Ectodermal cell (in vitro differentiated cells): ENCODE measurements at regions not wholly inside any gene's neighbourhood (a gene's known extent, or its start where the extent isn't known, plus 50 kb on each side); places are given as distances from the start of the nearest gene placed in this dataset.

ENCODE experiments used
- H3K27ac ChIP-seq: 2 replicates; pipeline ENCODE4 v1.7.0; 2013; ENCODE audit warnings: mild to moderate bottlenecking, low read depth, low read length; ENCODE audit not compliant: insufficient read depth, poor library complexity, severe bottlenecking
- H3K27me3 ChIP-seq: 2 replicates; pipeline ENCODE4 v1.7.0; 2013; ENCODE audit warnings: mild to moderate bottlenecking, low read length; ENCODE audit not compliant: insufficient read depth, control insufficient read depth, poor library complexity, severe bottlenecking
- H3K36me3 ChIP-seq: one replicate; pipeline ENCODE4 v1.7.0; 2013; ENCODE audit warnings: low read length; ENCODE audit not compliant: control insufficient read depth, insufficient read depth
- H3K4me1 ChIP-seq: one replicate; pipeline ENCODE4 v1.7.0; 2013; ENCODE audit warnings: low read length; ENCODE audit not compliant: control insufficient read depth, insufficient read depth
- H3K4me3 ChIP-seq: 2 replicates; pipeline ENCODE4 v1.7.0; 2013; ENCODE audit warnings: low read depth, low read length, control low read depth; ENCODE audit not compliant: insufficient read depth
- H3K9me3 ChIP-seq: 2 replicates; pipeline ENCODE4 v1.7.0; 2013; ENCODE audit warnings: mild to moderate bottlenecking, low read length, moderate library complexity; ENCODE audit not compliant: control insufficient read depth
- WGBS, 2 experiments: methylation state at CpG; one replicate each; pipeline ENCODE4 v1.1.7; 2013; ENCODE audit warnings: missing lambda C conversion rate in 2 of 2; 5-methylcytosine and 5-hydroxymethylcytosine counted together

DNA sequence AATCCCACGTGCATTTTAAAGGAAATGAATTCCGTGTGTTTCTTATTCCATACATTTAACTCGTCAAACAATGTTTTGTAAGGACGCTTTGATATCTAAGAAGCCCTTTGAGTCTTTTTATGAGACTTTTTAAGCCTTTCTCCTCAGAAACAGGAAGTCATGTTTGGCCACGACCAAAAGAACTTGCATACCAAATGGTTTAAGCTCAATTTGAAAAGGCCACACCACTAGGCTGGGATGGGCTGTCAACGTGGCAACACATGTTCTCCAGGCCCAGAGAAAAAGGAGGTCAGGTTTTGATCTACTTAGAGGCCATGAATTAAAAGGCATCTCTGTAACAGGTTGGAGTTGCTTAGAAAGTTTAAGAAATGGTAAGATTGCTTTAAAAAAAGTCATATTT, 441.8 kb downstream of the CMPK2 start:
- H3K27me3 ChIP-seq = no peaks in the 10 kb centered on the region
- H3K4me3 ChIP-seq = no peak overlapping the region
- no peaks in the 10 kb centered on the region for H3K4me1 ChIP-seq
- 83% methylated on average over 6 of the region's 6 CpGs for WGBS, 2 experiments
- H3K36me3 ChIP-seq = no peaks in the 10 kb centered on the region
- no peaks in the 10 kb centered on the region for H3K9me3 ChIP-seq
- H3K27ac ChIP-seq = no peak overlapping the region

DNA sequence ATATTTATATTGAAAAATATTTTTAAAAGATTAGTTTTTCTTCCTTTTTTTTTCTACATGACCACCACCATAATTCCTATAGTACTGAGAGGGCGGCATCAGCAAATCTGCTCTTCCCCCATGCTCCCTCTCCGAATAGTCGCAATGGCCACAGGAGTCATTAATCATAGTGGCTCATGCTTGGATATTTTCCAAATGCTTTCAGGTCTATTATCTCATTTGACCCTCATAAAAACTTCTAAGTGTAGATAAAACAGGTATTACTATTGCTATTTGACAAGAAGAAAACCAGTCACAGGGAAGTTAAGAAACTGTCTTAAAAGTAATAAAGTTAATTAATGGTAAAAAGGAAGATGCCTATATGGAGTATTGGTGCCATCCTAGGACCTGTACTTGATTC, 440.7 kb downstream of the CMPK2 start:
- no peak overlapping the region for H3K27ac ChIP-seq
- no peaks in the 10 kb centered on the region for H3K4me1 ChIP-seq
- H3K27me3 ChIP-seq = no peaks in the 10 kb centered on the region
- H3K36me3 ChIP-seq = no peaks in the 10 kb centered on the region
- H3K9me3 ChIP-seq = no peaks in the 10 kb centered on the region
- WGBS, 2 experiments = 90 to 98% methylated on average over 3 of the region's 3 CpGs
- H3K4me3 ChIP-seq = no peak overlapping the region

DNA sequence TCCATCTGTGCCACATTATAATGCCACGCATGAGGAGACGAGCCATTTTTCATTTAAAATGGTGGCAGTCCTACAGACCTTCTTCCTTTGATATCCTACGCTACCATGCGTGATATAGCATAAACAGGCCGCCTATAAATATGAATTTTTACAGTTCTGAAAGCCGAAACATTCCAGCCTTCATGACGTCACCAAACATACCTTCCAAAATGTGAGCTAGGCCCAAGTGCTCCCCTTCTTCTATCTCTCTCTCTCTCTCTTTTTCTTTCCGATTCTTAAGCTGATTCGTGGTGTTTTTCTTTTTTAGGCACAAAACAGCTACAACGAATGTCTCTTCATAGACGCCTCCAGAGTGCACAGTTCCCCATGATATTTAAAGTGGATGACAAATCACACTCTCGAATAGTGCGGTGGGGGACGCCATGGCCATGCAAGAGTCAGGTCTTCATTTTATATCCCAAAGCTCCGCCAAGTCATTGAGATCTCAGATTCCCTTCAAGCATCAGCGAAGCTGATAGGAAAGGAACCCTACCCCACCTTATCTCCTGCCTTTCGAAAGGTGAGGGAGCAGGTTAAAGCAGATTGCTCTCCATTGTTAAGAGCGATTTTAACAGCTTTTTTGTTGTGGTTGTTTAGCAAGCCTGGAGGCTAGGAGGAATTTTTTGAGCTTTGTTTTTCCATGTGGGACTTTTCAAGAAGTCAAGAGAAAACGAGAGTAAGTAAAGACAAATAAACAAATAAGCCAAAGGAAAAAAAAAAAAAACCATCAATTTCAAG, 436.3 kb downstream of the CMPK2 start:
- H3K4me1 ChIP-seq = no peaks in the 10 kb centered on the region
- 89 to 92% methylated on average over 18 to 19 of the region's 19 CpGs for WGBS, 2 experiments

GRCh38 chr2:6434438-6434837, 431.3 kb downstream of the CMPK2 start:
- 95 to 96% methylated on average over 6 of the region's 6 CpGs for WGBS, 2 experiments
- no peaks in the 10 kb centered on the region for H3K9me3 ChIP-seq

More for the DNA sequence above, 436.3 kb downstream of the CMPK2 start:
- Histone ChIP-seq H3K27me3 (no peaks in the 10 kb centered on the region), H3K4me3 (no peak overlapping the region), H3K9me3 (no peaks in the 10 kb centered on the region), H3K27ac (no peak overlapping the region), H3K36me3 (no peaks in the 10 kb centered on the region)

DNA sequence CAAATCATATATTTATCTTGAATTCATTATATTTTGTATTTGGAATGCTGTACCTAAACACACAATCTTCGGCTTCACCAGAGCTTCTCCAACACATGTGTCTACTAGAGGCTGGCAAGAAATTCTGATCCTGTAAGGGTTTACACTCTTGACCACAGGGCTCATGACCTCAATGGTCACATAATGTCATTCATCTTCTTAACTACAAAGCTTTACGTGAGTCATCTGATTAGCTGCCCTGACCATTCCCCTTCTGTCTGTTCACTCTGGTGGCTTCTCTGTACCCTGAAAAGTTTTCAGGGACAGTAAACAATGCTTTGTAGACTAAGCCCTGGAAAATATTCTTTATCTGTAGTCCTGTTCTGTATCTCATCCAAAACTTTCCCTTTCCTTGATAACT, 423.9 kb downstream of the CMPK2 start:
- no peak overlapping the region for H3K4me3 ChIP-seq
- H3K4me1 ChIP-seq = no peaks in the 10 kb centered on the region
- no peaks in the 10 kb centered on the region for H3K36me3 ChIP-seq
- WGBS, 2 experiments = 85 to 87% methylated on average over 2 of the region's 2 CpGs
- H3K27me3 ChIP-seq = no peaks in the 10 kb centered on the region
- H3K27ac ChIP-seq = no peak overlapping the region
- H3K9me3 ChIP-seq = no peaks in the 10 kb centered on the region

More at GRCh38 chr2:6434438-6434837, 431.3 kb downstream of the CMPK2 start:
- Histone ChIP-seq H3K27ac (no peak overlapping the region), H3K27me3 (no peaks in the 10 kb centered on the region), H3K36me3 (no peaks in the 10 kb centered on the region), H3K4me3 (no peak overlapping the region), H3K4me1 (no peaks in the 10 kb centered on the region)

- WGBS, 2 experiments = 93 to 94% methylated on average over 3 of the region's 3 CpGs
Measured at GRCh38 chr2:6442252-6442985, 423.3 kb downstream of the CMPK2 start.

DNA sequence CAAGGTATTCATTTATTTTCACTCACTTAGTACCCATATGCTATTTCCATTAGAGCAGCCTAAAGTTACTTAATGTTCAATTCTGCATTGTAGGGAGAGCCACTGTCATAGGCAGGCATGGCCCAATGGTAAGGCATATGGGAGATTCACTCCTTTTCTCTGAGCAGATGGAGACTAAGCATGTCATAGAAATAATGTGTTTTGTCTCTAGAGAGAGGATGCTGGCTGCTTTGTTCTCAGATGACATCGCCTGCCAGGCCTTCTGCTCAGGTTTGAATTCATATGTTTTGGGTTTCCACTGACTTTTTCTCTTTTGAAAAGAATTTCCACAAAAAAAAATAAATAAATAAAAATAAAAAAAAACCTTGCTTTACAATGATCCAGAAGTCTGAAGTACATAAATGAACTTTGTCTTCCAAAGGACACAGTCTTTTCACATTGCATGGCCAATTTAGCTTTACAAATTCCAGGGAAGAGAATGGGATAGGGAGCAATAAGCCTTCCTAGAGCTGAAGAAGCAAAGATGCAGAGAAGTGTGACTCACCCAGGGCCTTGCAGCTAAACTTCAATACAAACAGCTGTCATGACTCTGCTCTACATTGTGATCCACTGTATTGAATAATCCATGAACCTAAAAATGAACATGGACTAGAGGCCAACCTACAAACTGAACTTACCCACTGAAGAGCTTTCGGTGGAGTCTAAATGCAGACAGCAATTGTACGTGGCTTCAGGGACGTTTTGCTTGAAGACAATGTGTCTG, 422.5 kb downstream of the CMPK2 start:
- 92 to 100% methylated on average over 4 of the region's 4 CpGs for WGBS, 2 experiments
- Histone ChIP-seq H3K4me3 (no peak overlapping the region), H3K4me1 (no peaks in the 10 kb centered on the region), H3K27me3 (no peaks in the 10 kb centered on the region), H3K9me3 (no peaks in the 10 kb centered on the region), H3K27ac (no peak overlapping the region), H3K36me3 (no peaks in the 10 kb centered on the region)

More at GRCh38 chr2:6442252-6442985, 423.3 kb downstream of the CMPK2 start:
- Histone ChIP-seq H3K27me3 (no peaks in the 10 kb centered on the region), H3K36me3 (no peaks in the 10 kb centered on the region), H3K4me3 (no peak overlapping the region), H3K4me1 (no peaks in the 10 kb centered on the region), H3K27ac (no peak overlapping the region), H3K9me3 (no peaks in the 10 kb centered on the region)

GRCh38 chr2:6444514-6444913, 421.2 kb downstream of the CMPK2 start:
- Histone ChIP-seq H3K4me3 (no peak overlapping the region), H3K27me3 (no peaks in the 10 kb centered on the region), H3K36me3 (no peaks in the 10 kb centered on the region), H3K9me3 (no peaks in the 10 kb centered on the region), H3K4me1 (no peaks in the 10 kb centered on the region), H3K27ac (no peak overlapping the region)
- 97% methylated on average over 2 of the region's 2 CpGs for WGBS, 2 experiments

DNA sequence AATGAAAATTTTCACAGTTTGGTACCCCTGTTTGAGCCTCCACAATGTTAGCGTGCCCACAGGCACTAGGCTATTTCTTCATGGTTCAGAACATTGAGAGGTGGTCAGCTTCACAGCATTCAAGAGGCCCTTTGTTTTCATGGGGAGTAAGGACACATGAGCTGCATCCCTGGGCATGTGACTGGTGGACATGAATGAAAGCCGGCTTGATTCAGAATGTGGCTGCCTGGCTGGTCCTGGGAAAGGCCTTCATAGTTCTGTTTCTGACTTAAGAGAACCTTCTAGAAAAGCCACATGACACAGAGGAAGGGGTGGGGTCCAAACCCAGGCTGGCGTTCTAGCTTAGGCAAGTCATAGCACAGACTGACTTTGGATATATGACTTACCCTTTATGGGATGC, 420.6 kb downstream of the CMPK2 start:
- WGBS, 2 experiments = 95 to 96% methylated on average over 3 of the region's 3 CpGs
- H3K4me1 ChIP-seq = no peaks in the 10 kb centered on the region
- H3K9me3 ChIP-seq = no peaks in the 10 kb centered on the region
- H3K36me3 ChIP-seq = no peaks in the 10 kb centered on the region
- no peak overlapping the region for H3K4me3 ChIP-seq
- H3K27ac ChIP-seq = no peak overlapping the region
- H3K27me3 ChIP-seq = no peaks in the 10 kb centered on the region
